Parathyroid adenoma (tissue), 2 donors: ENCODE measurements at regions not wholly inside any gene's neighbourhood (a gene's known extent, or its start where the extent isn't known, plus 50 kb on each side); places are given as distances from the start of the nearest gene placed in this dataset.

Source experiments
- H2AFZ ChIP-seq: fragments of 300-600 bp; sonication (generic); one replicate; pipeline ENCODE4 v1.7.0; 2017; ENCODE audit warnings: antibody characterized with exemption, mild to moderate bottlenecking
- H3K27ac ChIP-seq: fragments of 300-600 bp; sonication (generic); one replicate; pipeline ENCODE4 v1.7.0; 2017
- H3K27me3 ChIP-seq: fragments of 300-600 bp; sonication (generic); one replicate; pipeline ENCODE4 v1.7.0; 2017; ENCODE audit warnings: low read length; ENCODE audit not compliant: control insufficient read depth, insufficient read depth
- H3K36me3 ChIP-seq: fragments of 300-600 bp; sonication (generic); one replicate; pipeline ENCODE4 v1.7.0; 2017; ENCODE audit warnings: low read length; ENCODE audit not compliant: control insufficient read depth, insufficient read depth
- H3K4me1 ChIP-seq: fragments of 300-600 bp; sonication (generic); one replicate; pipeline ENCODE4 v1.7.0; 2017; ENCODE audit warnings: control low read depth
- H3K4me2 ChIP-seq: fragments of 300-600 bp; sonication (generic); one replicate; pipeline ENCODE4 v1.7.0; 2017; ENCODE audit warnings: low read length
- H3K4me3 ChIP-seq: fragments of 300-600 bp; sonication (generic); one replicate; pipeline ENCODE4 v1.7.0; 2017; ENCODE audit warnings: low read depth, low read length
- H3K79me2 ChIP-seq: fragments of 300-600 bp; sonication (generic); one replicate; pipeline ENCODE4 v1.7.0; 2017; ENCODE audit warnings: control low read depth
- H3K9ac ChIP-seq: fragments of 300-600 bp; sonication (generic); one replicate; pipeline ENCODE4 v1.7.0; 2017; ENCODE audit warnings: mild to moderate bottlenecking
- H3K9me3 ChIP-seq: fragments of 300-600 bp; sonication (generic); one replicate; pipeline ENCODE4 v1.7.0; 2017; ENCODE audit warnings: low read length; ENCODE audit not compliant: control insufficient read depth
- CTCF ChIP-seq: fragments of 300-600 bp; sonication (generic); IDR thresholded peaks from one replicate; pipeline ENCODE4 v1.7.0; 2017; ENCODE audit warnings: antibody characterized with exemption, mild to moderate bottlenecking
- donor health status: primary hyperparathyroidism.

DNA sequence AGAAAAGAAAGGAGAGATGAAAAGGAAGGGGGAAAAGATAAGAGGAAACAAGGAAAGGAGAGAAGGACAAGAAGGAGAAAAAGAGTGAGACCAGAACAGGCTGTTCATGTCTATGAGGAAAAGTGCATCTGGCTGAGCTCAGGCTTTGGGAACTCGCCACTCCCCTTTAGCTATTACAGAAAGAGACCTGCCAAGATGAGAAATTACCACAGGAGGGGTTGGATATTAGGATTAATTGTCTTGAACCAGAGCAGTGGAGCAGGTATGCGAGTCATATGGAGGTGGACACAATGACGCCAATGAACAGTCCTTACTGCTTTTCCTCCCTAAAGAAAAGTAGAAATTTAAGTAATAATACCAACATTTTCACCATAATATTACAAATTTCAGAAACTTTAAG is 577.0 kb upstream of the ARRDC4 start:
- no peaks in the 10 kb centered on the region for H3K79me2 ChIP-seq
- H3K27me3 ChIP-seq: no peaks in the 10 kb centered on the region
- no peaks in the 10 kb centered on the region for H3K4me1 ChIP-seq
- no peak overlapping the region for H3K4me3 ChIP-seq
- no peak overlapping the region for H3K4me2 ChIP-seq
- H3K36me3 ChIP-seq: no peaks in the 10 kb centered on the region
- no peak for TF ChIP-seq CTCF
- no peak overlapping the region for H2AFZ ChIP-seq
- H3K9me3 ChIP-seq: no peaks in the 10 kb centered on the region
- H3K27ac ChIP-seq: no peak overlapping the region
- H3K9ac ChIP-seq: no peak overlapping the region

DNA sequence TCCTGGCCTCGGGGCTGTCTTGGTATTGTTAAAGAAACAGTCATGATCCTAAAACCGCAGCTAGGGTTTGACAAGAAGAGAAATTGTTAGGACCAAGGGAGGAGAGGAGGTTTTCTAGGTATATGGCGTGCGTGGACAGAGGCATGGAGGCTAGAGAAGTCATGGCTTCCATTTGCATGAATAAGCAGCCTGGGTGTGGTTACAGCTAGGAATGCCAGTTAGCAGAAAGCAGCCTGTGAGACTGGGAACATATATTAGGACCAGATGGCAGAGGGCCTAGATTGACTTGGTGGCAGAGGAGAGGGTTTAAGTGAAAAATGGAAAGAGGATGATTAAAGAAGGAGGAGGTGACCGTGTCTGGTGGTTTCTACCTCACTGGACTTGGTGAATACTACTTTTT is 573.6 kb upstream of the ARRDC4 start:
- no peak for TF ChIP-seq CTCF
- Histone ChIP-seq H3K36me3 (no peaks in the 10 kb centered on the region), H3K79me2 (no peaks in the 10 kb centered on the region), H3K4me2 (no peak overlapping the region), H3K4me3 (no peak overlapping the region), H3K27me3 (no peaks in the 10 kb centered on the region), H3K9me3 (no peaks in the 10 kb centered on the region), H3K4me1 (no peaks in the 10 kb centered on the region), H2AFZ (no peak overlapping the region), H3K27ac (no peak overlapping the region), H3K9ac (no peak overlapping the region)

- Histone ChIP-seq H3K36me3 (no peaks in the 10 kb centered on the region), H3K4me3 (no peak overlapping the region), H3K9ac (no peak overlapping the region), H2AFZ (no peak overlapping the region), H3K4me1 (no peaks in the 10 kb centered on the region), H3K27me3 (no peaks in the 10 kb centered on the region), H3K27ac (no peak overlapping the region), H3K4me2 (no peak overlapping the region), H3K79me2 (no peaks in the 10 kb centered on the region), H3K9me3 (no peaks in the 10 kb centered on the region)
- no peak for TF ChIP-seq CTCF
Observed at GRCh38 chr15:97401195-97401594, 559.3 kb upstream of the ARRDC4 start.

GRCh38 chr15:97401970-97402369 is 558.5 kb upstream of the ARRDC4 start:
- Histone ChIP-seq H3K27me3 (no peaks in the 10 kb centered on the region), H3K36me3 (no peaks in the 10 kb centered on the region), H3K4me2 (no peak overlapping the region), H3K9me3 (no peaks in the 10 kb centered on the region), H3K4me3 (no peak overlapping the region), H3K4me1 (no peaks in the 10 kb centered on the region), H3K79me2 (no peaks in the 10 kb centered on the region), H2AFZ (no peak overlapping the region), H3K9ac (no peak overlapping the region), H3K27ac (no peak overlapping the region)
- TF ChIP-seq CTCF: no peak

DNA sequence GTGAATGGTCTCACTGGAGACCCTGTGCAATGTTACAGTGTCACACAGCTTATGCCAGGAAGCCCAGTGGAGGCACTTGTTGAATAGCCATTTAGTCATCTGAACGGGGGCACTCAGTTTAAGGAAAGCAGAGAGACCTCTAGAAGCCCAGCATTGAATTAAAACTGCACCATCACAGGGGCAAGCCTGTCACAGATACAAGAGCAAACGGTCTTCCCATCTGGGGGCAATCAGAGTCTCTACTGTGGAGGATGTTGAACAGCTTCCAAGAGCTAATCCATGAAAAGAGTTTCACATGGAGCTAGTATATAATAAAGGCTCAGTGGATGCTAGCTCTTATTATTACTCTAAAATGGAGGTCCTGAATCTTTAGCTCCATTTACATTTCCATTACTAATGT is 553.7 kb upstream of the ARRDC4 start:
- Histone ChIP-seq H3K4me1 (no peaks in the 10 kb centered on the region), H3K36me3 (no peaks in the 10 kb centered on the region), H2AFZ (no peak overlapping the region), H3K4me3 (no peak overlapping the region), H3K4me2 (no peak overlapping the region), H3K9ac (no peak overlapping the region), H3K27ac (no peak overlapping the region), H3K9me3 (no peaks in the 10 kb centered on the region), H3K27me3 (no peaks in the 10 kb centered on the region), H3K79me2 (no peaks in the 10 kb centered on the region)
- TF ChIP-seq CTCF: no peak
